GM21381 (cell line): ENCODE measurements at regions not wholly inside any gene's neighbourhood (a gene's known extent, or its start where the extent isn't known, plus 50 kb on each side); places are given as distances from the start of the nearest gene placed in this dataset.

Experiments used
- ATAC-seq: cut with Tn5 transposase; IDR thresholded peaks from one replicate; pipeline ENCODE4 v1.9.1; 2021; ENCODE audit warnings: mild to moderate bottlenecking, moderate library complexity; ENCODE audit not compliant: unreplicated experiment

- no peak for ATAC-seq
Measured at GRCh38 chr21:35222021-35222420, 172.9 kb upstream of the RUNX1 start.

- no peak for ATAC-seq
Measured at GRCh38 chr21:35220301-35220700, 171.2 kb upstream of the RUNX1 start.

GRCh38 chr21:35219719-35220118 lies 170.6 kb upstream of the RUNX1 start:
- ATAC-seq: no peak

GRCh38 chr21:35219291-35219690 lies 170.2 kb upstream of the RUNX1 start:
- ATAC-seq: no peak

GRCh38 chr21:35217504-35218060 lies 168.5 kb upstream of the RUNX1 start:
- ATAC-seq: no peak

GRCh38 chr21:35216996-35217395 lies 167.9 kb upstream of the RUNX1 start:
- ATAC-seq: no peak

- ATAC-seq: no peak
Measured at GRCh38 chr21:35215870-35216269, 166.8 kb upstream of the RUNX1 start.

- no peak for ATAC-seq
Measured at GRCh38 chr21:35212393-35213127, 163.5 kb upstream of the RUNX1 start.

- no peak for ATAC-seq
Measured at GRCh38 chr21:35211782-35212181, 162.7 kb upstream of the RUNX1 start.

- ATAC-seq: no peak
Measured at GRCh38 chr21:35210093-35210492, 161.0 kb upstream of the RUNX1 start.

- no peak for ATAC-seq
Measured at GRCh38 chr21:35208810-35209517, 159.9 kb upstream of the RUNX1 start.

- ATAC-seq: no peak
Measured at GRCh38 chr21:35208104-35208503, 159.0 kb upstream of the RUNX1 start.

GRCh38 chr21:35207322-35207721 lies 158.2 kb upstream of the RUNX1 start:
- no peak for ATAC-seq

GRCh38 chr21:35206141-35207125 lies 157.3 kb upstream of the RUNX1 start:
- no peak for ATAC-seq

- ATAC-seq: no peak
Measured at GRCh38 chr21:35204850-35205541, 155.9 kb upstream of the RUNX1 start.

- ATAC-seq: no peak
Measured at GRCh38 chr21:35204125-35204524, 155.0 kb upstream of the RUNX1 start.

- no peak for ATAC-seq
Measured at GRCh38 chr21:35203093-35203977, 154.2 kb upstream of the RUNX1 start.

- ATAC-seq: no peak
Measured at GRCh38 chr21:35202431-35202830, 153.3 kb upstream of the RUNX1 start.

- ATAC-seq: no peak
Measured at GRCh38 chr21:35201799-35202198, 152.7 kb upstream of the RUNX1 start.
